Calu3 (cell line): ENCODE measurements at regions not wholly inside any gene's neighbourhood (a gene's known extent, or its start where the extent isn't known, plus 50 kb on each side); places are given as distances from the start of the nearest gene placed in this dataset.

ENCODE experiments used
- BruUV-seq: library from RNA; stranded (reverse); fragments of 400-500 nt; replicated peaks from 2 replicates; lab custom pipeline; 2021; lab: Mats Ljungman, UMichigan
- CTCF ChIA-PET: fragments of 300-600 bp; sonication (Branson Sonifier 250); formaldehyde crosslinking; loops from one replicate; lab custom pipeline; 2022; ENCODE audit warnings: antibody characterized with exemption; lab: Charles Lee
- DNase-seq: peaks from one replicate; pipeline ENCODE4 v3.0.0; 2022
- H3K27ac Mint-ChIP-seq: one replicate; pipeline ENCODE4 v1.8.0; 2022; ENCODE audit warnings: mixed read lengths; ENCODE audit not compliant: unreplicated experiment
- H3K27me3 Mint-ChIP-seq: one replicate; pipeline ENCODE4 v1.8.0; 2022; ENCODE audit warnings: mixed read lengths; ENCODE audit not compliant: unreplicated experiment
- H3K36me3 Mint-ChIP-seq: one replicate; pipeline ENCODE4 v1.8.0; 2022; ENCODE audit warnings: mild to moderate bottlenecking, moderate library complexity, mixed read lengths; ENCODE audit not compliant: insufficient read depth, unreplicated experiment
- H3K4me1 Mint-ChIP-seq: one replicate; pipeline ENCODE4 v1.8.0; 2022; ENCODE audit warnings: mild to moderate bottlenecking, low read depth, mixed read lengths; ENCODE audit not compliant: unreplicated experiment
- H3K4me3 Mint-ChIP-seq: one replicate; pipeline ENCODE4 v1.8.0; 2022; ENCODE audit warnings: mild to moderate bottlenecking, low read depth, moderate library complexity, mixed read lengths; ENCODE audit not compliant: unreplicated experiment
- H3K9me3 Mint-ChIP-seq: one replicate; pipeline ENCODE4 v1.8.0; 2022; ENCODE audit warnings: low read depth, mixed read lengths; ENCODE audit not compliant: unreplicated experiment
- CTCF ChIP-seq: fragments of 200-600 bp; IDR thresholded peaks from one replicate; pipeline ENCODE4 v1.8.0; 2022; ENCODE audit warnings: antibody characterized with exemption; ENCODE audit not compliant: unreplicated experiment
- intact Hi-C: fragments of 100-400 bp; cut with micrococcal nuclease; formaldehyde crosslinking; loops from one replicate; pipeline ENCODE4 v1.10.0; 2022; ENCODE audit not compliant: unreplicated experiment

GRCh38 chr7:28346256-28346655 is 66.1 kb upstream of the CREB5 start:
- CTCF ChIA-PET, result interaction anchor here (0.6 to 2.5 kb wide), 2 partner anchors 12 to 84 kb away, joined by 3 to 8 read pairs; no protein-coding TSS in a partner anchor
- no peak for DNase-seq
- no peak for TF ChIP-seq CTCF
- Mint-ChIP-seq H3K27ac (no peak overlapping the region), H3K4me3 (no peak overlapping the region), H3K9me3 (peaks cover 5% of the 10 kb centered on the region), H3K27me3 (no peaks in the 10 kb centered on the region), H3K36me3 (no peaks in the 10 kb centered on the region), H3K4me1 (peaks cover 9% of the 10 kb centered on the region)
- no TSS peak for BruUV-seq
- intact Hi-C loops, result no loop called here

- Mint-ChIP-seq H3K4me1 (peaks cover 9% of the 10 kb centered on the region), H3K4me3 (no peak overlapping the region), H3K36me3 (no peaks in the 10 kb centered on the region), H3K27me3 (no peaks in the 10 kb centered on the region), H3K27ac (no peak overlapping the region), H3K9me3 (peaks cover 5% of the 10 kb centered on the region)
- no TSS peak for BruUV-seq
- no peak for TF ChIP-seq CTCF
- CTCF ChIA-PET, result interaction anchor here (1.1 to 2.5 kb wide), 3 partner anchors 12 to 17 kb away, joined by 4 to 8 read pairs (median 5); no protein-coding TSS in a partner anchor
- intact Hi-C loops, result no loop called here
- DNase-seq, result no peak
These were observed 65.5 kb upstream of the CREB5 start for GRCh38 chr7:28346676-28347363.

- CTCF ChIA-PET, result interaction anchor here (0.7 to 2.5 kb wide), 5 partner anchors 11 to 286 kb away, joined by 3 to 8 read pairs (median 4); no protein-coding TSS in a partner anchor
- no peak for TF ChIP-seq CTCF
- H3K9me3 Mint-ChIP-seq, result peaks cover 5% of the 10 kb centered on the region
- no TSS peak for BruUV-seq
- H3K27ac Mint-ChIP-seq, result no peak overlapping the region
- peaks cover 9% of the 10 kb centered on the region for H3K4me1 Mint-ChIP-seq
- intact Hi-C loops, result no loop called here
- H3K27me3 Mint-ChIP-seq, result no peaks in the 10 kb centered on the region
- H3K36me3 Mint-ChIP-seq, result no peaks in the 10 kb centered on the region
- no peak overlapping the region for H3K4me3 Mint-ChIP-seq
- DNase-seq, result no peak
These were observed 64.6 kb upstream of the CREB5 start for GRCh38 chr7:28347475-28348318.

- CTCF ChIA-PET, result interaction anchor here (1.0 to 2.5 kb wide), 2 partner anchors 10 to 287 kb away, joined by 3 to 8 read pairs; no protein-coding TSS in a partner anchor
- TF ChIP-seq CTCF, result no peak
- intact Hi-C loops, result no loop called here
- Mint-ChIP-seq H3K27ac (no peak overlapping the region), H3K36me3 (no peaks in the 10 kb centered on the region), H3K27me3 (no peaks in the 10 kb centered on the region), H3K9me3 (peaks cover 5% of the 10 kb centered on the region), H3K4me3 (no peak overlapping the region), H3K4me1 (peaks cover 14% of the 10 kb centered on the region)
- no peak for DNase-seq
- BruUV-seq, result no TSS peak
These were observed 63.7 kb upstream of the CREB5 start for GRCh38 chr7:28348636-28349035.
